OCI-LY7 (cell line): ENCODE measurements at regions not wholly inside any gene's neighbourhood (a gene's known extent, or its start where the extent isn't known, plus 50 kb on each side); places are given as distances from the start of the nearest gene placed in this dataset.

Experiments
- BruUV-seq: library from RNA; stranded (reverse); fragments of 400-500 nt; replicated peaks from 2 replicates; lab custom pipeline; 2021; lab: Mats Ljungman, UMichigan
- CTCF ChIA-PET: fragments of 300-600 bp; sonication (Branson Sonifier 250); formaldehyde crosslinking; loops from one replicate; lab custom pipeline; 2022; ENCODE audit warnings: antibody characterized with exemption; ENCODE audit not compliant: unreplicated experiment; lab: Charles Lee
- POLR2A ChIA-PET: fragments of 300-600 bp; sonication (Branson Sonifier 250); formaldehyde crosslinking; loops from one replicate; lab custom pipeline; 2022; ENCODE audit warnings: antibody characterized with exemption; lab: Charles Lee
- DNase-seq: peaks from one replicate; pipeline ENCODE4 v3.0.0-alpha.2; 2015; ENCODE audit warnings: low spot score
- H2AFZ ChIP-seq: fragments of 200-600 bp; sonication (generic), shearing (Covaris generic); 2 replicates; pipeline ENCODE4 v1.6.1; 2014; ENCODE audit warnings: mild to moderate bottlenecking, antibody characterized with exemption, low read length, moderate library complexity
- H3K27ac ChIP-seq: fragments of 200-600 bp; sonication (generic); 2 replicates; pipeline ENCODE4 v1.5.1; 2014; ENCODE audit warnings: mixed run types, low read depth, mild to moderate bottlenecking, moderate library complexity, low read length, inconsistent platforms; ENCODE audit not compliant: poor library complexity, severe bottlenecking
- H3K36me3 ChIP-seq: fragments of 200-600 bp; sonication (generic); 2 replicates; pipeline ENCODE4 v1.6.1; 2014; ENCODE audit warnings: mild to moderate bottlenecking, antibody characterized with exemption, low read length, moderate library complexity, mixed read lengths; ENCODE audit not compliant: insufficient read depth
- H3K4me1 ChIP-seq: fragments of 200-600 bp; sonication (generic); 2 replicates; pipeline ENCODE4 v1.5.1; 2014; ENCODE audit warnings: mild to moderate bottlenecking, low read length; ENCODE audit not compliant: insufficient read depth, poor library complexity, severe bottlenecking
- H3K4me2 ChIP-seq: fragments of 200-600 bp; sonication (generic); 2 replicates; pipeline ENCODE4 v1.6.1; 2014; ENCODE audit warnings: mild to moderate bottlenecking, low read length
- H3K4me3 ChIP-seq: fragments of 200-600 bp; sonication (generic); 2 replicates; pipeline ENCODE4 v1.5.1; 2014; ENCODE audit warnings: mild to moderate bottlenecking, low read depth, low read length; ENCODE audit not compliant: poor library complexity, severe bottlenecking
- H3K79me2 ChIP-seq: fragments of 200-600 bp; sonication (generic); 2 replicates; pipeline ENCODE4 v1.6.1; 2016; ENCODE audit warnings: low read depth, mild to moderate bottlenecking, low read length, moderate library complexity, mixed read lengths; ENCODE audit not compliant: insufficient read depth
- H3K9me2 ChIP-seq: fragments of 200-600 bp; sonication (generic); 2 replicates; pipeline ENCODE4 v1.6.1; 2016; ENCODE audit warnings: mild to moderate bottlenecking, low read length, mixed read lengths; ENCODE audit not compliant: insufficient read depth
- H3K9me3 ChIP-seq: fragments of 200-600 bp; sonication (generic); 2 replicates; pipeline ENCODE4 v1.6.1; 2014; ENCODE audit warnings: mild to moderate bottlenecking, mixed run types, low read length, mixed read lengths
- H4K20me1 ChIP-seq: fragments of 200-600 bp; sonication (generic); 2 replicates; pipeline ENCODE4 v1.6.1; 2014; ENCODE audit warnings: mild to moderate bottlenecking, antibody characterized with exemption, low read length, moderate library complexity, mixed read lengths; ENCODE audit not compliant: insufficient read depth
- CTCF ChIP-seq: fragments of 200-600 bp; sonication (generic); conservative IDR thresholded peaks from 2 replicates; pipeline ENCODE4 v1.5.1; 2014; ENCODE audit warnings: mild to moderate bottlenecking, antibody characterized with exemption, low read length, moderate library complexity, mixed read lengths
- EZH2phosphoT487 ChIP-seq: fragments of 200-600 bp; sonication (generic); IDR thresholded peaks from 2 replicates; pipeline ENCODE4 v1.6.1; 2018; ENCODE audit warnings: low read depth, borderline replicate concordance, mild to moderate bottlenecking, mixed run types, antibody characterized with exemption, low read length, moderate library complexity, mixed read lengths
- intact Hi-C: fragments of 100-400 bp; cut with micrococcal nuclease; formaldehyde crosslinking; loops from one replicate; pipeline ENCODE4 v1.10.0; 2022; ENCODE audit not compliant: unreplicated experiment

GRCh38 chr9:102085548-102085947 is 347.1 kb upstream of the GRIN3A start:
- CTCF ChIA-PET = no interaction called here
- H3K9me2 ChIP-seq = no peaks in the 10 kb centered on the region
- no peak for TF ChIP-seq EZH2phosphoT487
- no peak for TF ChIP-seq CTCF
- no peaks in the 10 kb centered on the region for H4K20me1 ChIP-seq
- H3K36me3 ChIP-seq = no peaks in the 10 kb centered on the region
- BruUV-seq = no TSS peak
- H3K9me3 ChIP-seq = no peaks in the 10 kb centered on the region
- intact Hi-C loops = no loop called here
- no peak overlapping the region for H3K4me3 ChIP-seq
- no peak overlapping the region for H2AFZ ChIP-seq
- H3K27ac ChIP-seq = no peak overlapping the region
- DNase-seq = no peak
- POLR2A ChIA-PET = no interaction called here
- H3K4me1 ChIP-seq = no peaks in the 10 kb centered on the region
- H3K4me2 ChIP-seq = no peak overlapping the region
- no peaks in the 10 kb centered on the region for H3K79me2 ChIP-seq

GRCh38 chr9:102072059-102072764 is 333.8 kb upstream of the GRIN3A start:
- ChIA-PET CTCF (no interaction called here), POLR2A (interaction anchor here (0.6 kb wide), 1 partner anchor 9 kb away, joined by 3 read pairs; no protein-coding TSS in a partner anchor)
- no peaks in the 10 kb centered on the region for H3K36me3 ChIP-seq
- no peak for DNase-seq
- H3K9me2 ChIP-seq = no peaks in the 10 kb centered on the region
- BruUV-seq = no TSS peak
- intact Hi-C loops = no loop called here
- no peaks in the 10 kb centered on the region for H3K4me1 ChIP-seq
- H3K27ac ChIP-seq = no peak overlapping the region
- H3K79me2 ChIP-seq = no peaks in the 10 kb centered on the region
- H4K20me1 ChIP-seq = no peaks in the 10 kb centered on the region
- H2AFZ ChIP-seq = no peak overlapping the region
- H3K9me3 ChIP-seq = no peaks in the 10 kb centered on the region
- no peak overlapping the region for H3K4me2 ChIP-seq
- TF ChIP-seq CTCF (no peak), EZH2phosphoT487 (no peak)
- no peak overlapping the region for H3K4me3 ChIP-seq

DNA sequence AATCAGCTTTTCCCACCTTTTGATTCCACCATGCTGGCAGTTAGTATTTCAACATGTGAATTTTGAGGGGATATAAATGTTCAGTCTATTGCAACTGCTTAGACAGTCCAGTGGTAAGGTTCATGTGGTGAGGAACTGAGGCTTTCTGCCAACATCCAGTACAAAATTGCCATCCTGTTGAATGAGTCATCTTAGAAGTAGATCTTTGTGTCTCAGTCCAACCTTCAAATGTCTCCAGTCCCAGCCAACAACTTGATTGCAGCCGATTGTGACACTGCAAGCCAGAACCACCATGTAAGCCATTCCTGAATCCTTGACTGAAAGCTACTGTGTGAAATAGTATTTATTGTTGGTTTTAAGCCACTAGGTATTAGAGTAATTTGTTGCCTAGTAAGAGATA is 331.5 kb upstream of the GRIN3A start:
- no peak overlapping the region for H3K27ac ChIP-seq
- no peaks in the 10 kb centered on the region for H3K4me1 ChIP-seq
- TF ChIP-seq EZH2phosphoT487 = no peak
- no peak for DNase-seq
- intact Hi-C loops = no loop called here
- no peaks in the 10 kb centered on the region for H3K9me2 ChIP-seq
- BruUV-seq = no TSS peak
- no peak overlapping the region for H2AFZ ChIP-seq
- H3K4me2 ChIP-seq = no peak overlapping the region
- no peaks in the 10 kb centered on the region for H3K9me3 ChIP-seq
- POLR2A ChIA-PET = no interaction called here
- CTCF ChIA-PET = no interaction called here
- no peaks in the 10 kb centered on the region for H3K79me2 ChIP-seq
- no peak overlapping the region for H3K4me3 ChIP-seq
- H4K20me1 ChIP-seq = no peaks in the 10 kb centered on the region
- H3K36me3 ChIP-seq = no peaks in the 10 kb centered on the region
